Renal pelvis (tissue), 1 donor: ENCODE measurements at regions not wholly inside any gene's neighbourhood (a gene's known extent, or its start where the extent isn't known, plus 50 kb on each side); places are given as distances from the start of the nearest gene placed in this dataset.
"Not testable (repeated sequence)": the region's sequence is repeated elsewhere in the genome, so short reads cannot be mapped to it uniquely, and the experiment has no call there.

Experiments used
- DNase-seq: peaks from one replicate; pipeline ENCODE4 v3.0.0-alpha.2; 2013

DNA sequence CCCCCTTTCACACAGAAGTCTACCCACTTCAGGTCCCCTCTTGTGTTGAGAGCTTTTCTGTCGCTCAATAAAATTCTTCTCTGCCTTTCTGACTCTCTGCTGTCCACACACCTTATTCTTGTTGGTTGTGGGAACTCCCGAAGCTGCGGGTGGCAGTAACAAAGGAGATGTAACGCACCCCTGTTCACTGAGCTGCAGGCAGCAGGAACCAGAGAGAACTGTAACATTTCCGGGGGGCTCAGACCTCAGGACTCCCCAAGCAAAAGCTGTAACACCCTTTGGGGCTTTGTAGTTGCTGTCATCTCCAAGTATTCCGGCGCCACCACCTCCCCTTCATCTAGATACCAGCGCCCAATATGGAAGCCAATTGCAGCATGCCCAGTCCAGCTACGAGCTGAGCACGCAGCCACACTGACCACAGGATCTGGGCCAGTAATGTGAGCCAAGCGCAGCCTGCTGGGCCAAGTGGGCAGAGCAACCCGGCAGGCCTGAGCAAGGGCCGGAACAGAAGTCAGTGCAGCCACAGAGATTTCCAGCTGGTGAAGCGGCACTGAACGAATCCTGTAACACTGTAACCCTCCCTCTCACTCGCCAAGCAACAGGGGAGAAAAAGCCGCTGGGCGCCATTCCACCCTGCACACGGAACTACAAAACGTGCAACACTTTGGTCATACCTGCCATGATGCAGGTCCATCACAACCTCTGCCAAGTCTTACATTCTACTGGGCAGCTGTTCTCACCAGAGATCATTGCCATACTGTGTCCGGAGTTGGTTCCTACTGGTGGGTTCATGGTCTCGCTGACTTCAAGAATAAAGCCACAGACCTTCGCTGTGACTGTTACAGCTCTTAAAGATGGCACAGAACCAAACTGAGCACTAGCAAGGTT, 194.3 kb downstream of the SPATA31A6 start:
- DNase-seq, result not testable (repeated sequence)

GRCh38 chr9:42378418-42378815, 195.0 kb downstream of the SPATA31A6 start:
- no peak for DNase-seq

DNA sequence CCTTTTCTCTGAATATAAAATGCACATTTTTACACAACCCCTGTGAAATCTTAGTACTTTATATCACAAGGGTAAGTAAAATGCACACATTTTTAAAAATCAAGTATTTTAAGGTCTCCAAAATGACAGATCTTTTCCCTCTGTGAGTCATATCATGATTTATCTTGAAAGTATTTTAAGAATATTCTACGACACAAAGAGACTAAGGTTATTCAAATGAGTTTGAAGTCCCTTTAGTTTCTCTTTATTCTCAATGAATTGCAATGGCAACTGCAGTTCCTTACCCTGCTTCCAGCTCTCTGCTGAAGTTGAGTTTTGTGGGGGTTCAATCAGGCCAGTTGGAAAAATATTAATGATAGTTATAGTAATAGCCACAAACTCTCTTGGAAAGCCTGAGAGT, 196.1 kb downstream of the SPATA31A6 start:
- DNase-seq, result not testable (repeated sequence)

- not testable (repeated sequence) for DNase-seq
These were observed 201.1 kb downstream of the SPATA31A6 start for GRCh38 chr9:42384585-42384984.

GRCh38 chr9:42385574-42386120, 202.2 kb downstream of the SPATA31A6 start:
- DNase-seq, result not testable (repeated sequence)

DNA sequence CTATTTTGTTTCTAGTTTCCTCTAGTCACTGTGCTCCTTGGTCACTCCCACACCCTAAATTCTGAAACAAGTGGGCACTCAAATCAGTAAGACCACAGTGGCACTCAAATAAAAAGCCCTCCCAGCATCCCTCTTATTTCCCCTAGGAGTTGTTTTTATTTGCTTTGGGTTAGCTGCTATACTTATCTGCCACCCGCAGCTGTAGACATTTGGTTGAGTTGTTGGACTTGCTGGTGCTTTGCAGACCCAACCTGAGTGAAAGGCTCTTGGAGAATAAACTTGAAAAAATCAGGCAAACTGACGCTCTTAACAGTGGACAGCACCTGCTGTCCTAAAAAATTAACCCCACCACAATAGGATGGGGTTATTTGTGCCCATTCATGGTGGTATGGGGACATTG, 203.0 kb downstream of the SPATA31A6 start:
- DNase-seq, result no peak

- no peak for DNase-seq
These were observed 204.8 kb downstream of the SPATA31A6 start for GRCh38 chr9:42388146-42388690.

DNA sequence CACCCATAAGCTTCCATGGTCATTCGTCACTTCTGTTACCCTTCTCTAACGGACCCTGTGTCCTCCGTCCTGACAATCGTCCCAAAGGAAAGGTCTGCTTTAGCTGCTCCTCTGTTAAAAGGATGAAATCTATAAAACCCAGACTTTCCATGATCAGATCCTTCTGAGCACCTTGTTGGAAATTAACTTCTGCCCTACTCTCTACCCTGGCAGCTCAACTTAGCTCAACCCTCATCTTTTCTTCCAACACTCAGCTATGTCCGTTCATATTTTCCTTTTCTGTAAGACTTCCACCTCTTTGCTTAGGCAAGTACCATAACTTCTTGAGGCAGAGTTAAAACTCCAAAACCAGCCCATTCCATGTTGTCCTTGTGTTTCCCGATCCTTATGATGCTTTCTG, 205.4 kb downstream of the SPATA31A6 start:
- DNase-seq, result no peak

- DNase-seq, result not testable (repeated sequence)
These were observed 209.5 kb downstream of the SPATA31A6 start for GRCh38 chr9:42392773-42393455.

DNA sequence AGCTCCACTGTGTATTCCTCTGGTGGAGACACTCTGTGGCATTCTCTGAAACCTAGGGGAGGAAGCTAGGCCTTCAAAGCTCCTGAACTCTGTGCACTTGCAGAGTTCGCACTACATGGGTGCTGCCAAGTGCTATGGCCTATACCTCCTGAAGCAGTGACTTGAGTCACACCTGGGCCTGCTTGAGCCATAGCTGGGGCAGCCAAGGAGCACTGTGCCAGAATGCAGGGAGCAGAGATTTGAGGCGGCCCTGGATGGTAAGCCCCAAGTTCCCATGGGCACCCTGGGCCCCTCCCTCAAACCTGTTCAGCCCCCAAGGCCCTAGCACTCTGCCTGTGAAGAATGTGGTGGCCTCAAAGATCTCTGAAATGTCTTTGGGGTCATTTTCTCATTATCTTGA, 212.9 kb downstream of the SPATA31A6 start:
- DNase-seq, result no peak

- DNase-seq, result not testable (repeated sequence)
These were observed 213.9 kb downstream of the SPATA31A6 start for GRCh38 chr9:42397336-42397735.

- DNase-seq, result not testable (repeated sequence)
These were observed 219.5 kb downstream of the SPATA31A6 start for GRCh38 chr9:42402919-42403318.

DNA sequence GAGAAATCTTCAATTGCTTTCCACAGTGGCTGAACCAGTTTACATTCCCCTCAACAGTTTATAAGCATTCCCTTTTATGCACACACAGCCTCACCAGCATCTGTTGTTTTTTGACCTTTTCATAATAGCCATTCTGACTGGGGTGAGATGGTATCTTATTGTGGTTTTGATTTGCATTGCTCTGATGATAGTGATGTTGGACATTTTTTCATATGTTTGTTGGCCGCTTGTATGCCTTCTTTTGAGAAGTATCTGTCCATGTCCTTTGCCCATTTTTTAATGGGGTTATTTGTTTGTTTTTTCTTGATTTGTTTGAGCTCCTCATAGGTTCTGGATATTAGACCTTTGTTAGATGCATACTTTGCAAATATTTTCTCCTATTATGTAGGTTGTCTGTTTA, 226.1 kb downstream of the SPATA31A6 start:
- DNase-seq, result not testable (repeated sequence)

- DNase-seq, result not testable (repeated sequence)
These were observed 228.9 kb downstream of the SPATA31A6 start for GRCh38 chr9:42412354-42412753.

GRCh38 chr9:42414865-42415264, 231.4 kb downstream of the SPATA31A6 start:
- not testable (repeated sequence) for DNase-seq

DNA sequence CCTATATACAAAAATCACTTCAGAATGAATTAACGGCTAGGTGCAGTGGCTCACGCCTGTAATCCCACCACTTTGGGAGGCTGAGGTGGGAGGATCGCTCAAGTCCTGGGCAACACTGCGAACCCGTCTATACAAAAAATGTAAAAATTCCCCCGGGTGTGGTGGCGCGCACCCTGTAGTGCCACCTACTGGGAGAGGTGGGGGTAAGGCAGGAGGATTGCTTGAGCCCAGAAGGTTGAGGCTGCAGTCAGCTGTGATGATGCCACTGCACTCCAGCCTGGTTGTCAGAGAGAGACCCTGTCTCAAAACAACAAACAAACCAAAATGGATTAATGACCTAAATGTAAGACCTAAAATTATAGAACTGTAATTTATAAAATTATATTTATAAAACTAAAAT, 236.2 kb downstream of the SPATA31A6 start:
- not testable (repeated sequence) for DNase-seq

DNA sequence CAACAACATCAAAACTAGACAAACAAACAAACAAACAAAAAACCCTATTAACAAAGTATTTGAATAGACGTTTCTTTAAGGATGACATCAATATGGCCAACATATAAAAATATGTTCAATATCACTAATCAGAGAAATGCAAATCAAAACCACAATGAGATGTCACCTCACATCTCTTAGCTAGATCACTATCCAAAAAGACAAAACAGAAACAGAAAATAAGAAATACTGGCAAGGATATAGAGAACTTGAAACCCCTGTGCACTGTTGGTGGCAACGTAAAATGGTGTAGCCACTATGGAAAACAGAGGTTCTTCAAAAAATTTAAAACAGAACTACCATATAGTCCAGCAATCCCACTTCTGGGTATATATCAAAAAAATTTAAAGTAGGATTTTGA, 236.9 kb downstream of the SPATA31A6 start:
- not testable (repeated sequence) for DNase-seq

DNA sequence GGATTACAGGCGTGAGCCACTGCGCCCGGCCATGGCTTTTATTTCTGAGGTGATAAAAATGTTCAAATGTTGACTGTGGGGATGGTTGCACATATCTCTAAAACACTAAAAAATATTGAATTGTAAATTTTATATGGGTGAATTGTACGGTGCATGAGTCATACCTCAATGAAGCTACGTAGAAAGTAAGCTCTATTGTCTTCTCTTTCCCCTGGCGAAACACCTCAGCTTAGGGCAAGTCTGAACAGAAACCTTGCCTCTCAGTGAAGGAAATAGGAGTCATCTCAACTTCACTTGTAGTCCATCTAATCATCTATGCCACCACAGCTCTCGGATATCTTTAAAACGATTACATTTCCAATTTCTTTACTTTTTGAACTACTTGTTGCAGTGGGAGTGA, 238.2 kb downstream of the SPATA31A6 start:
- DNase-seq, result not testable (repeated sequence)

- not testable (repeated sequence) for DNase-seq
These were observed 247.5 kb downstream of the SPATA31A6 start for GRCh38 chr9:42430674-42431615.

GRCh38 chr9:42431616-42432010, 248.2 kb downstream of the SPATA31A6 start:
- not testable (repeated sequence) for DNase-seq
